ENCODE measurements at regions not wholly inside any gene's neighbourhood (a gene's known extent, or its start where the extent isn't known, plus 50 kb on each side); places are given as distances from the start of the nearest gene placed in this dataset.
A peak's percentile ranks its signal among the peaks of the same experiment; 100 is the strongest.
"Not testable (repeated sequence)": the region's sequence is repeated elsewhere in the genome, so short reads cannot be mapped to it uniquely, and the experiment has no call there.

- Mint-ChIP-seq H3K27ac (no peak overlapping the region), H3K4me1 (peaks cover 3% of the 10 kb centered on the region), H3K4me3 (no peak overlapping the region), H3K9me3 (no peaks in the 10 kb centered on the region), H3K27me3 (peaks cover 10% of the 10 kb centered on the region), H3K36me3 (no peaks in the 10 kb centered on the region)
- CTCF ChIA-PET, result no interaction called here
- DNase-seq, result no peak
Measured at GRCh38 chr9:96062854-96063253, 187.4 kb downstream of the ERCC6L2 start.

GRCh38 chr9:96062031-96062430, 186.5 kb downstream of the ERCC6L2 start:
- H3K27me3 Mint-ChIP-seq, result peaks cover 7% of the 10 kb centered on the region
- peaks cover 1% of the 10 kb centered on the region for H3K9me3 Mint-ChIP-seq
- H3K27ac Mint-ChIP-seq, result no peak overlapping the region
- no peaks in the 10 kb centered on the region for H3K36me3 Mint-ChIP-seq
- DNase-seq, result no peak
- CTCF ChIA-PET, result interaction anchor here (0.7 to 1.1 kb wide), 4 partner anchors 156 to 411 kb away, joined by 3 to 5 read pairs (median 3); no protein-coding TSS in a partner anchor
- H3K4me3 Mint-ChIP-seq, result no peak overlapping the region
- H3K4me1 Mint-ChIP-seq, result peaks cover 3% of the 10 kb centered on the region

GRCh38 chr9:96061293-96061987, 185.9 kb downstream of the ERCC6L2 start:
- Mint-ChIP-seq H3K9me3 (peaks cover 1% of the 10 kb centered on the region), H3K4me1 (peaks cover 3% of the 10 kb centered on the region), H3K4me3 (no peak overlapping the region), H3K27me3 (peaks cover 11% of the 10 kb centered on the region), H3K36me3 (no peaks in the 10 kb centered on the region), H3K27ac (no peak overlapping the region)
- CTCF ChIA-PET, result interaction anchor here (0.6 to 1.1 kb wide), 5 partner anchors 156 to 411 kb away, joined by 3 to 5 read pairs (median 3); no protein-coding TSS in a partner anchor
- DNase-seq, result peak; percentile 64

- H3K27ac Mint-ChIP-seq, result no peak overlapping the region
- peaks cover 3% of the 10 kb centered on the region for H3K4me1 Mint-ChIP-seq
- H3K36me3 Mint-ChIP-seq, result no peaks in the 10 kb centered on the region
- H3K9me3 Mint-ChIP-seq, result peaks cover 10% of the 10 kb centered on the region
- CTCF ChIA-PET, result no interaction called here
- H3K4me3 Mint-ChIP-seq, result no peak overlapping the region
- DNase-seq, result no peak
- H3K27me3 Mint-ChIP-seq, result peaks cover 20% of the 10 kb centered on the region
Measured at GRCh38 chr9:96058218-96058617, 182.7 kb downstream of the ERCC6L2 start.

- CTCF ChIA-PET, result interaction anchor here (0.6 kb wide), 1 partner anchor 18 kb away, joined by 3 read pairs; no protein-coding TSS in a partner anchor
Measured at GRCh38 chr9:96057155-96057554, 181.7 kb downstream of the ERCC6L2 start.

GRCh38 chr9:96056226-96056625, 180.7 kb downstream of the ERCC6L2 start:
- no peak overlapping the region for H3K27ac Mint-ChIP-seq
- peaks cover 10% of the 10 kb centered on the region for H3K9me3 Mint-ChIP-seq
- CTCF ChIA-PET, result no interaction called here
- peaks cover 3% of the 10 kb centered on the region for H3K4me1 Mint-ChIP-seq
- DNase-seq, result no peak
- H3K4me3 Mint-ChIP-seq, result no peak overlapping the region
- no peaks in the 10 kb centered on the region for H3K36me3 Mint-ChIP-seq
- peaks cover 16% of the 10 kb centered on the region for H3K27me3 Mint-ChIP-seq

More at GRCh38 chr9:96057155-96057554, 181.7 kb downstream of the ERCC6L2 start:
- peaks cover 3% of the 10 kb centered on the region for H3K4me1 Mint-ChIP-seq
- no peak for DNase-seq
- H3K27ac Mint-ChIP-seq, result no peak overlapping the region
- peaks cover 10% of the 10 kb centered on the region for H3K9me3 Mint-ChIP-seq
- no peaks in the 10 kb centered on the region for H3K36me3 Mint-ChIP-seq
- peaks cover 16% of the 10 kb centered on the region for H3K27me3 Mint-ChIP-seq
- H3K4me3 Mint-ChIP-seq, result no peak overlapping the region

GRCh38 chr9:96054248-96054647, 178.8 kb downstream of the ERCC6L2 start:
- not testable (repeated sequence) for H3K4me3 Mint-ChIP-seq, H3K36me3 Mint-ChIP-seq, DNase-seq

GRCh38 chr9:96052686-96053085, 177.2 kb downstream of the ERCC6L2 start:
- no peak for DNase-seq
- peaks cover 10% of the 10 kb centered on the region for H3K9me3 Mint-ChIP-seq
- H3K27me3 Mint-ChIP-seq, result peaks cover 26% of the 10 kb centered on the region
- CTCF ChIA-PET, result no interaction called here
- H3K4me3 Mint-ChIP-seq, result no peak overlapping the region
- H3K27ac Mint-ChIP-seq, result no peak overlapping the region
- H3K36me3 Mint-ChIP-seq, result no peaks in the 10 kb centered on the region
- H3K4me1 Mint-ChIP-seq, result no peaks in the 10 kb centered on the region

More at GRCh38 chr9:96054248-96054647, 178.8 kb downstream of the ERCC6L2 start:
- H3K9me3 Mint-ChIP-seq, CTCF ChIA-PET, H3K27ac Mint-ChIP-seq, H3K4me1 Mint-ChIP-seq: not testable (repeated sequence)
- peaks cover 21% of the 10 kb centered on the region for H3K27me3 Mint-ChIP-seq

GRCh38 chr9:96051423-96051822, 175.9 kb downstream of the ERCC6L2 start:
- Mint-ChIP-seq H3K9me3 (peaks cover 9% of the 10 kb centered on the region), H3K36me3 (no peaks in the 10 kb centered on the region), H3K4me3 (no peak overlapping the region), H3K27me3 (peaks cover 35% of the 10 kb centered on the region), H3K27ac (no peak overlapping the region), H3K4me1 (no peaks in the 10 kb centered on the region)
- CTCF ChIA-PET, result no interaction called here
- DNase-seq, result no peak

- Mint-ChIP-seq H3K36me3 (no peaks in the 10 kb centered on the region), H3K4me1 (no peaks in the 10 kb centered on the region), H3K4me3 (no peak overlapping the region), H3K9me3 (peaks cover 9% of the 10 kb centered on the region), H3K27me3 (peaks cover 35% of the 10 kb centered on the region), H3K27ac (no peak overlapping the region)
- DNase-seq, result no peak
- CTCF ChIA-PET, result no interaction called here
Measured at GRCh38 chr9:96050861-96051155, 175.3 kb downstream of the ERCC6L2 start.

- no peaks in the 10 kb centered on the region for H3K4me1 Mint-ChIP-seq
- CTCF ChIA-PET, result no interaction called here
- H3K4me3 Mint-ChIP-seq, result no peak overlapping the region
- DNase-seq, result no peak
- H3K36me3 Mint-ChIP-seq, result no peaks in the 10 kb centered on the region
- H3K27me3 Mint-ChIP-seq, result peaks cover 34% of the 10 kb centered on the region
- no peak overlapping the region for H3K27ac Mint-ChIP-seq
- H3K9me3 Mint-ChIP-seq, result peaks cover 9% of the 10 kb centered on the region
Measured at GRCh38 chr9:96050048-96050860, 174.8 kb downstream of the ERCC6L2 start.

- no peak for DNase-seq
- no peak overlapping the region for H3K27ac Mint-ChIP-seq
- CTCF ChIA-PET, result no interaction called here
- no peaks in the 10 kb centered on the region for H3K36me3 Mint-ChIP-seq
- no peaks in the 10 kb centered on the region for H3K4me1 Mint-ChIP-seq
- H3K9me3 Mint-ChIP-seq, result peaks cover 5% of the 10 kb centered on the region
- H3K4me3 Mint-ChIP-seq, result no peak overlapping the region
- peaks cover 34% of the 10 kb centered on the region for H3K27me3 Mint-ChIP-seq
Measured at GRCh38 chr9:96048956-96049831, 173.7 kb downstream of the ERCC6L2 start.

GRCh38 chr9:96048104-96048955, 172.8 kb downstream of the ERCC6L2 start:
- peaks cover under 1% of the 10 kb centered on the region for H3K9me3 Mint-ChIP-seq
- CTCF ChIA-PET, result no interaction called here
- no peak for DNase-seq
- no peaks in the 10 kb centered on the region for H3K36me3 Mint-ChIP-seq
- no peak overlapping the region for H3K27ac Mint-ChIP-seq
- no peaks in the 10 kb centered on the region for H3K4me1 Mint-ChIP-seq
- no peak overlapping the region for H3K4me3 Mint-ChIP-seq
- H3K27me3 Mint-ChIP-seq, result peaks cover 29% of the 10 kb centered on the region
